Fibroblast of pulmonary artery (primary cell): ENCODE measurements at regions not wholly inside any gene's neighbourhood (a gene's known extent, or its start where the extent isn't known, plus 50 kb on each side); places are given as distances from the start of the nearest gene placed in this dataset.
"Not testable (repeated sequence)": the region's sequence is repeated elsewhere in the genome, so short reads cannot be mapped to it uniquely, and the experiment has no call there.

Experiments used
- DNase-seq: peaks from one replicate; pipeline ENCODE4 v3.0.0-alpha.2; 2010; ENCODE audit warnings: low read depth
- H3K4me3 ChIP-seq: replicated peaks from 2 replicates; pipeline ENCODE4 v1.5.1; 2011; ENCODE audit warnings: low read depth, mild to moderate bottlenecking, control low read depth, low read length, moderate library complexity
- TF ChIP-seq, protein P1 (sequence below): IDR thresholded peaks from 2 replicates; pipeline ENCODE4 v1.5.1; 2011; ENCODE audit warnings: mild to moderate bottlenecking, control low read depth, low read length, inconsistent platforms; ENCODE audit errors: missing control alignments

DNA sequence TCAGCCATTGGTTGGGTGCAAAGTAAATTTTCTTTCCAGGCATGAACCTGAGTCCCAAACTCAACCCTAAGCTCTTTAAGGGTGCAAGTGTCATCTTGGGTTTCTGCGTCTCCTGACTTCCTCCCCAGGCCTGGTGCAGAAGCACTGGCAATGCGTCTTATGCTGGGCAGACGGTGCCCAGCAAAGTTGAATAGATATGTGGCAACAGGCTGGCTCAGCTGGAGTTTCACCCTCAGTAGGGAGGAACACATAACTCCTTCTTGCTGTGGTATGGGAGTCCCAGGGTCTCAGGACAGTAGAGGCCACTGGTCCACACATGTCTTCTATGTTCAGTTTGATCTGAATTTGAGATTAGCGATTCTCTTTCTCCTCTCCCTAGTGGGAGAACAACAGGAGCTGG, 181.3 kb downstream of the RPS24 start:
- TF ChIP-seq, protein P1, sequence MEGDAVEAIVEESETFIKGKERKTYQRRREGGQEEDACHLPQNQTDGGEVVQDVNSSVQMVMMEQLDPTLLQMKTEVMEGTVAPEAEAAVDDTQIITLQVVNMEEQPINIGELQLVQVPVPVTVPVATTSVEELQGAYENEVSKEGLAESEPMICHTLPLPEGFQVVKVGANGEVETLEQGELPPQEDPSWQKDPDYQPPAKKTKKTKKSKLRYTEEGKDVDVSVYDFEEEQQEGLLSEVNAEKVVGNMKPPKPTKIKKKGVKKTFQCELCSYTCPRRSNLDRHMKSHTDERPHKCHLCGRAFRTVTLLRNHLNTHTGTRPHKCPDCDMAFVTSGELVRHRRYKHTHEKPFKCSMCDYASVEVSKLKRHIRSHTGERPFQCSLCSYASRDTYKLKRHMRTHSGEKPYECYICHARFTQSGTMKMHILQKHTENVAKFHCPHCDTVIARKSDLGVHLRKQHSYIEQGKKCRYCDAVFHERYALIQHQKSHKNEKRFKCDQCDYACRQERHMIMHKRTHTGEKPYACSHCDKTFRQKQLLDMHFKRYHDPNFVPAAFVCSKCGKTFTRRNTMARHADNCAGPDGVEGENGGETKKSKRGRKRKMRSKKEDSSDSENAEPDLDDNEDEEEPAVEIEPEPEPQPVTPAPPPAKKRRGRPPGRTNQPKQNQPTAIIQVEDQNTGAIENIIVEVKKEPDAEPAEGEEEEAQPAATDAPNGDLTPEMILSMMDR = no peak
- H3K4me3 ChIP-seq = no peak overlapping the region
- DNase-seq = no peak

DNA sequence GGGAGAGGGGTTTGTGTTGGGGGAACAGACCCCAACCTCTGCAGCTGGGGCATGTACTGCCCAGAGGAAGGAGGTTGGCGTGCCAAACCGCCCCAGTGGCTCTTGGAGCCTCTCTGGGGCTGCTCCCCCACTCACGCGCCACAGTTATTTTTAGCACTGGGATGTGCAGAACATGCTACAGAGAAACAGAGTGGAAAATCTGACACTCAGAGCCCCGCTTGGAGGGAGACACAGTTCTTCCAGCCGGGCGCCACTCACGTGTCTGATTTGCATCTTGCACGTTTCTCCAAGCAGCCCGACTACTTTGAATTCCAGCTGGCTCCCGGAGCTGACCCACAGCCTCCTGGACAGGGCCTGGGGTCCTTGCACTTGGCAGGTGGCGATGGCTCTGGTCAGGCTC, 182.0 kb downstream of the RPS24 start:
- TF ChIP-seq, protein P1 = no peak
- H3K4me3 ChIP-seq = no peak overlapping the region
- peak; percentile 51 for DNase-seq

DNA sequence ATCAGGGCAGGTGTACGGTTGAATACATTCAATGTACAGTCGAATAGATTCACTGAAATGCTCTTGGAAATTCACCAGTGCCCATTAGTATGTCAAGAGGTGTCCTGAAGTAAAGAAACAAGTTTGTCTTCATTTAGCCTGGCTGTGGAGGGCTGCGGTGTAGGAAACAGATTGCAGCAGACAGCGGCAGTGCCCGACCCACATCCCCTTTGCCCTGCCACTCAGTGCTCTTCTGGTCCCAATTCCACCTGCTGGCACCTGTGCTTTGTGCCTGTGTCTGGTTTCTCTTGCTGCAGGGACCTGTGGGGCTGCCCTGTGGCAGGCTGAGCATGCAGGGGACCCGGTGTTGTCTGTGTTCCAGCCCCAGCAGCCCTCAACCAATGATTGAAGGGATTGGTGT, 183.7 kb downstream of the RPS24 start:
- TF ChIP-seq, protein P1 = no peak

DNA sequence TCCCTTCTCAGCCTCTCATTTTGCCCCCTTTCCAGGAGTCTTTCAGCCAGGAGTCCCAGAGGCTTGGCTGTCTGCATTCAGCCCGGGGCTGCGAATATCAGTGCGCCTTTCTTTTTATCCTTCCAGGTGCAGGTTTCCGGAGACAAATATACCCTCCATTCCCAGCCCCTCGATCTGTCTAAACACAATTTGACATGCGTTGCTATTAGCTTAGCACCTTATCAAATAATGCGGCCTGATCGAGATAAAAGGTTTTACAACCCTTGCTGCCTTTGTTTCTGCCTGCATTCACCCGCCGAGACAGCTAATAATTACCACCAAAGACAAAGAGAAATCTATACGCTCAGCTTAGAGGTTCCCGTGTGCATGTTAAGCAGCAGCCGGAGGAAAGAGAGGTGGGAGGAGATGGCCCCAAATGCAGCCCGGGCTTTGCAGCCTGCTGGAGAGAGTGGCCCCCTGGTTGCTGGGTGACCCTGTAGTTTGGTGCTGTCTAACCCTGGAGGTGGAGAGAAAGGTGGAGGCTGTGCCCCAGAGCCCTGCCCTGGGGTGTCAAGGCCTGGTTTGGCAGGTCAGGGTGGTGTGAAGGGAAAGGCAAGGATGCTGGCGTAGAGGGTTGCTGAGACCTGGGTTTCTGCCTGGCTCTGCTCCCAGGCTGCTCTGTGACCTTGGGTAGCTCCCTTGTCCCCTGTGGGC, 185.3 kb downstream of the RPS24 start:
- TF ChIP-seq, protein P1 = no peak

More for the DNA sequence above, 183.7 kb downstream of the RPS24 start:
- DNase-seq = no peak
- no peak overlapping the region for H3K4me3 ChIP-seq

DNA sequence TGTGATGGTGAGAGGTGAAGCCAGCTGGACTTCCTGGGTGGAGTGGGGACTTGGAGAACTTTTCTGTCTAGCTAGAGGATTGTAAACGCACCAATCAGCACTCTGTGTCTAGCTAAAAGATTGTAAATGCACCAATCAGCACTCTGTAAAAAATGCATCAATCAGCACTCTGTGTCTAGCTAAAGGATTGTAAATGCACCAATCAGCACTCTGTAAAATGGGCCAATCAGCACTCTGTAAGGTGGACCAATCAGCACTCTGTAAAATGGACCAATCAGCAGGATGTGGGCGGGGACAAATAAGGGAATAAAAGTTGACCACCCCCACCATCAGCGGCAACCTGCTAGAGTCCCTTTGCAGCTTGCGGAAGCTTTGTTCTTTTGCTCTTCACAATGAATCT, 185.9 kb downstream of the RPS24 start:
- H3K4me3 ChIP-seq, DNase-seq: not testable (repeated sequence)

More for the DNA sequence above, 185.3 kb downstream of the RPS24 start:
- DNase-seq = no peak
- no peak overlapping the region for H3K4me3 ChIP-seq

DNA sequence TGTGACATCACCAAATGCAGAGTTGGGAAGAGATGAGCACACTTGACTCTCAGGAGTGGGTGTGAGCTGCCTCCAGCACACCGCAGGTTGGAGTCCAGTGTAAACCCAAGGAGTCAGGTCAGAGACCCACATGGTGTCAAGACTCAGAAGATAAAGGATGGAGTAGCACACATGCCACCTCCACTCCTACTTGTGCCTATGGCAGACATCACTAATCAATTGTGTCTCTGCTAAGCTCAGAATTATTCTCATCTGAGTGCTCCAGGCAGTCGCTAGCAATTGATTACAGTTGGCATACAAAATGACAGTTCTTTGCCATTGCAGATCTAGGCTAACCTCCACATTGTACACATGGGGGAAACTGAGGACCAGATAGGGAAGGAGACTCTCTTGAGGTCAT, 187.1 kb downstream of the RPS24 start:
- no peak for DNase-seq
- TF ChIP-seq, protein P1 = no peak
- no peak overlapping the region for H3K4me3 ChIP-seq

DNA sequence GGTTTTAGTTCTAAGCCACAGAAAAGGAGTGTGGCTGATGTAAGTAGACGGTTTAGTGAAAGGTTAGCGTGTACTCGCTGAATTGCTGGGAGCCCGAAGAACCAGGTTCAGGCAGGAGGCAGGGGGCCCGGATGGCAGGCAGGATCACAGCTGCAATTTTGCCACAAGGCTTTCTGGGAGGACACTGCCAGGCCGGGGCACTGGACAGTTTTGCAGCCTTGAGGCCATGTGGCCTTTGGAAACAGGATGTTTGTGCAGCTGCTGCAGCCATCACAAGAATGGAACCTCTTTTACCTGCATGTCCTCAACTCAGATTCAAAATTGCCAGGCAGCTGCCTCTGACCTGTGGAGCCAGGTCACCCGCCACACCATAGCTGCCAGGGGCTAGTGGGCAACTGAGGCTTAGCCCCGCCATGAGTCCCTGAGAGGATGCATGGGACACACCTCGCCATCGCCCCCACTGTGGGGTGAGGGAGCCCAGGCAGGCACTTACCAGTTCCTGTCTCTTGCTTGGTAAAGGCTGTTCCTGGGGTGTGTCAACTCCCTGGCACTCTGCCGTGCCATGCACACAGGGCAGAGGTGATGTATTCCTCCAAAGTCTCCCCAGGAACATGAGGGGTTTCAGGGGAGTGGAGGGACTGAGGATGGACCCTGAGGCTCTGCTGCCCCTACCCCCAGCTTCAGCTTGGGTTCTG, 188.6 kb downstream of the RPS24 start:
- TF ChIP-seq, protein P1 = no peak
- H3K4me3 ChIP-seq = no peak overlapping the region
- DNase-seq = no peak
